Hindlimb muscle (tissue), 1 donor: ENCODE measurements at regions not wholly inside any gene's neighbourhood (a gene's known extent, or its start where the extent isn't known, plus 50 kb on each side); places are given as distances from the start of the nearest gene placed in this dataset.
"Not testable (repeated sequence)": the region's sequence is repeated elsewhere in the genome, so short reads cannot be mapped to it uniquely, and the experiment has no call there.

Experiments used
- DNase-seq: peaks from one replicate; pipeline ENCODE4 v3.0.0-alpha.2; 2013

DNA sequence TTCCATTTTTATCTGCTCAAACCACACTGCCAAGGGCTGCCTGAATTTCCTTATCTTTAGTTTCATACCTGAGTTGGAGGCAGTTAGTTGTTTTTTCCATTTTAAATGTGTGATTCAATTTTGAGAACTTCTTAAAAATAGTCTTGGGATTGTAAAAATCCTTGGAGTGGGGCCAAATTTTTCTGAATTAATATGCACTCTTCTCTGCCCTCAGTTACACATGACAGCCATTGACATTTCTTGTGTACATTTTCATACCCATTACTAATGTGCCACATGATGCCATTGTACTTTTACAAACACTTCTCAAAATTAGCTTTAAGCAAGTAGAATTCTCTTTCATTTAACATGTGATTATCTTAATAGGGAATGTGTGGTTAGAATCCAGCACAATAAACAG, 141.7 kb downstream of the C3orf38 start:
- no peak for DNase-seq

GRCh38 chr3:88298189-88298588, 148.4 kb downstream of the C3orf38 start:
- DNase-seq, result no peak

DNA sequence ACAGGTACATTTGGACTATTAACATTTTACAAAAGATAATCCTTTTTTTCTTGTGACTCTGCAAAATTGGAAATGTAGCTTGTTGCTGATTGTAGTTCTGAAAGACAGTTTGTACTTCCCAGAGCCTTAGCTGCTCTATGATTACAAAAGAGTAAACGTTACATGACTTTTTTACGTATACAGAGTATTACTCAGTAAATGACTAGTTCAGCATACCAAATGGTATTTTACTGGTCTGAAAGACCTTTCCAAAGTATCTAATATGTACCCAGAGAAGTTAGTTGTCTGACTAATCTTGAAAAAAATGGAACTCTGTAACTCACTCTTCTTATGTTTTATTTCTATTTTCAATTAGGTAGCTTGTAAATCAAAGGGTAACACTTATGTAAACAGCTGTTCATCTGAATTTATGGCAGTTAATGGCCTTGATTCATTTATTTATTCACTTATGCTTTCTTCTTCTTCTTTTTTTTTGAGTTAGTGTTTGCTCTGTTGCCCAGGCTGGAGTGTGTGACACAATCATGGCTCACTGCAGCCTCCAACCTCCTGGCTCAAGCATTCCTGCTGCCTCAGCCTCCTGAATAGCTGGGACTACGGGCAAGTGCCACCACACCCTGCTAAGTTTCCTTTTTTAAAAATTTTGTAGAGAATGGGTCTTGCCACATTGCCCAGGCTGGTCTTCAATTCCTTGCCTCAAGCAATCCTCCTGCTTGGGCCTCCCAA, 151.7 kb downstream of the C3orf38 start:
- no peak for DNase-seq

GRCh38 chr3:88301996-88302393, 152.2 kb downstream of the C3orf38 start:
- DNase-seq, result no peak

GRCh38 chr3:88303331-88303904, 153.7 kb downstream of the C3orf38 start:
- not testable (repeated sequence) for DNase-seq

GRCh38 chr3:88307666-88308065, 157.9 kb downstream of the C3orf38 start:
- no peak for DNase-seq

- DNase-seq, result no peak
Observed at GRCh38 chr3:88311826-88312225, 162.1 kb downstream of the C3orf38 start.

- no peak for DNase-seq
Observed at GRCh38 chr3:88312256-88312655, 162.5 kb downstream of the C3orf38 start.

- DNase-seq, result no peak
Observed at GRCh38 chr3:88318067-88318466, 168.3 kb downstream of the C3orf38 start.

GRCh38 chr3:88321363-88322050, 171.7 kb downstream of the C3orf38 start:
- DNase-seq, result no peak

GRCh38 chr3:88324788-88325187, 175.0 kb downstream of the C3orf38 start:
- no peak for DNase-seq

GRCh38 chr3:88334187-88334868, 184.6 kb downstream of the C3orf38 start:
- no peak for DNase-seq

DNA sequence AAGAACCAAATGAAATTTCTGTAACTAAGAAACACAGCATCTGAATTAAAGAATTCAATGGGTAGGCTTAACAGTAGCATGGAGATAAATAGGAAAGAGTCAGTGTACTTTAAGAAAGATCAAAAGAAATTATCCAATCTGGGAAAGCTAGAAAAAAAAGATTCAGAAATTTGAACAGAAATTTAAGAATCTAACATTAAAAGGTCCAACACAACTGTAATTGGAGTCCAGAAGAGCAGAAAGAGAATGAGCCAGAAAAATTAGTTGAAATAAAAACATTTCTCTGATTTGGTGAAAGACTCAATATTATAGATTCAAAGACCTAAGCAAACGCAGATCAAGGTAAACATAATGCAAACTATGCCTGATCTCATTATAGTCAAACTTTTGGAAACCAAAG, 187.1 kb downstream of the C3orf38 start:
- DNase-seq, result no peak

GRCh38 chr3:88343264-88343663, 193.5 kb downstream of the C3orf38 start:
- no peak for DNase-seq

DNA sequence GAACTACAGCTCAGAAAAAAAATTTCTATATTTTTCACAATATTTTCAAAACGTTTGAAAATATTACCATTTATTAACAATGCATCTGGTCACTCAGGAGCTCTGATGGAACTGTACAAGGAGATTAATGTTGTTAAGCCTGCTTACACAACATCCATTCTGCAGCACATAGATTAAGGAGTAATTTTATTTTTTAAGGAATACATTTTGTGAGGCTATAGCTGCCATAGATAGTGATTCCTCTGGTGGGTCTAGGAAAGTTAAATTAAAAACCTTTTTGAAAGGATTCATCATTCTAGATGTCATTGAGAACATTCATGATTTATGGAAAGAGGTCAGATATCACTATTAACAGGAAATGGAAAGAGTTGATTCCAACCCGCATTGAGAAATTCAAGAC, 196.9 kb downstream of the C3orf38 start:
- DNase-seq, result no peak

DNA sequence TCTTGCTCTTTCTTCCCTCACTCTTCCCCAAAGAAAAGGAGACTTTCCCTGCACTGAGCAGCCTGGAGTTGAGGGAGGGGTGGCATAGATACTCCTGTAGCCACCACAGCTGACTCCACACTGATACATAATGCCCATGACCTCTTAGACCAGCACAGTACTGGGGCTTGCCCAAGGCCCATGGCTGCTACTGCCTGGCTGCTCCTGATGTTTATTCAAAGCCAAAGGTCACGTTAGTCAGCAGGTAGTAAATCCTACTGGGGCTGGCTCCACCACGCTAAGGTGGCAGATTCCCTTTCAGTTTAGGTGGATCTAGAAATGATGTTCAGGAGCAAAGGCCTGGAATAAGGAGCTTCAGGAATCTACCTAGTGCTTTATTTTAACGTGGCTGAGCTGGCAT, 212.7 kb downstream of the C3orf38 start:
- DNase-seq, result no peak

GRCh38 chr3:88364926-88365325, 215.2 kb downstream of the C3orf38 start:
- DNase-seq, result no peak

DNA sequence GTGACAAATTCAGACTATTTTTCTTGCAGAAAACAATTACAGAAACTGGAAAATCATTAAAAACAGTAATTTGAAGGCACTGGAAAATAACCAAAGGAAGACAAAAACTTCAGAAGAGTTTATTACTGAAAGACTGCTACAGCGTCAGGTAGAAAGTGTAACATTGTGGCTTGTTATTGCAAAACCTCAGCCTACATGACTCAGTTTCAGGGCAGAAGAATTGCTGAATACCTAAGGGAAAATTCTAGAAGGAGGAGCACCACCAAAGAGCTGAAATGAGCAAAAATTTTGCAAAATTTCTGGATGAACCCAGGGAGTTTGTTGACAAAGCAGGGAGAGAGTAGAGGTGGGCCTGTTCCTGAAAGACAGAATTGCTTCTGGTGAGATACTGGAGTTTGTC, 219.6 kb downstream of the C3orf38 start:
- DNase-seq, result no peak

GRCh38 chr3:88369767-88370166, 220.0 kb downstream of the C3orf38 start:
- DNase-seq, result no peak

DNA sequence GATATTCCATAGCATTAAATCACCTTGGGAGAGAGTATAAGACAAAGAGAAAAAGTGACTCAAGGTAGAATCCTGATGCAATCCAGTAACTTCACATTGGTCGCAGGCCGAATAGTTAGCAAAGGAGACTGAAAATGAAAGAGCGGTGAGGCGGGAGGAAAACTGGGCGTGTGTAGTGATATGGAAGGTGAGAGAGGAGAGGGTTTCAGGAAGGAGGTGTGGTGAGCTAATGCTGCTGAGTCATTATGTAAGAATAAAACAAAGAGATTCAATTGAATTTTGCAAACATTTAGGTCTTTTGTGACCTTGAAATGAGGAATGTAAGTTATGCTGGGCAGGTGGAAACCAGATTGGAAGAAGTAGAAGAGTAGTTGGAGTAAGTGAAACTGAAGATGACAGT, 235.3 kb downstream of the C3orf38 start:
- DNase-seq, result no peak

DNA sequence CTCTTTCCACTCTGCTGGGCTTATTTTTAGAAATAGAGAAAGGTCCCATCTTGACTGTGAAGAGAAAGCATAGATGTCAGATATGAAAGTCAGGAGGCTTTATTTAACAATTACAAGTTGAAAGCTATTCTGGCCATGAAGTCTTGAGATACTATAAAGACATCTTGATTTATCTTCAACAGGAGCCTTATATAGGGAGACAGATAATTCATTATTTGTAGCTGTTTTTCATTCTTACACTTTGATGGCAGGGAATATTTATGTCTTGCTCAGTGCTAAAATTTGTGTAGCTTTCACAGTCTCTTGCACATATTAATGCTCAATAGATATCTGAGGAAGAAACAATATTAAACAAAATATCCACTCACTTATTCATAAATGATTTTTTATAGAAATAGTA, 248.8 kb downstream of the C3orf38 start:
- no peak for DNase-seq

- no peak for DNase-seq
Observed at GRCh38 chr3:88403319-88403718, 253.6 kb downstream of the C3orf38 start.

GRCh38 chr3:88408097-88408496, 258.3 kb downstream of the C3orf38 start:
- no peak for DNase-seq
